ENCODE measurements at regions not wholly inside any gene's neighbourhood (a gene's known extent, or its start where the extent isn't known, plus 50 kb on each side); places are given as distances from the start of the nearest gene placed in this dataset.

DNA sequence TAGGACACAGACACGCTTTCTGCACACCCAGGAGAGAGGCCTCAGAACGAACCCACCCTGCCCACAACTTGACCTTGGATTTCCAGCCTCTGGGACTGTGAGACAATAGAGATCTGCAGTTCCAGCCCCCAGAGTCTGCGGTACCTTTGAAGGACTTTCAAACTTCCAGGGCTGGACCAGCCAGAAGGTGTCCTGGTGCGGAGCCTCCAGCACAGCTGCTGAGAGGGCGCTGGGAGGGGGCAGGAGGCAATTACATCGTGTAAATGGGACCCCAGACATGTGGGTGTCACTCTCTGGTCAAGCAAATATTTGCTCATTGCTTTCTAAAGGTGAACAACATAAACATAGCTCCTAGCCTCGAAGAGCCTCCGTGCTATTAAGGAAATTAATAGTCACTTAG lies 58.7 kb upstream of the ACTRT2 start:
- ATAC-seq (no peak), DNase-seq (no peak)
- Histone ChIP-seq H3K36me3 (no peaks in the 10 kb centered on the region), H3K9me3 (peaks cover 0 to 18% (median 12%) of the 10 kb centered on the region in 11 donors), H3K27me3 (peaks cover 0 to 7% (median 0%) of the 10 kb centered on the region in 7 donors), H3K4me1 (no peaks in the 10 kb centered on the region), H3K4me3 (no peak overlapping the region), H3K27ac (no peak overlapping the region)
- intact Hi-C loops (cut with DNase I), result no loop called here
- TF ChIP-seq, protein P1, sequence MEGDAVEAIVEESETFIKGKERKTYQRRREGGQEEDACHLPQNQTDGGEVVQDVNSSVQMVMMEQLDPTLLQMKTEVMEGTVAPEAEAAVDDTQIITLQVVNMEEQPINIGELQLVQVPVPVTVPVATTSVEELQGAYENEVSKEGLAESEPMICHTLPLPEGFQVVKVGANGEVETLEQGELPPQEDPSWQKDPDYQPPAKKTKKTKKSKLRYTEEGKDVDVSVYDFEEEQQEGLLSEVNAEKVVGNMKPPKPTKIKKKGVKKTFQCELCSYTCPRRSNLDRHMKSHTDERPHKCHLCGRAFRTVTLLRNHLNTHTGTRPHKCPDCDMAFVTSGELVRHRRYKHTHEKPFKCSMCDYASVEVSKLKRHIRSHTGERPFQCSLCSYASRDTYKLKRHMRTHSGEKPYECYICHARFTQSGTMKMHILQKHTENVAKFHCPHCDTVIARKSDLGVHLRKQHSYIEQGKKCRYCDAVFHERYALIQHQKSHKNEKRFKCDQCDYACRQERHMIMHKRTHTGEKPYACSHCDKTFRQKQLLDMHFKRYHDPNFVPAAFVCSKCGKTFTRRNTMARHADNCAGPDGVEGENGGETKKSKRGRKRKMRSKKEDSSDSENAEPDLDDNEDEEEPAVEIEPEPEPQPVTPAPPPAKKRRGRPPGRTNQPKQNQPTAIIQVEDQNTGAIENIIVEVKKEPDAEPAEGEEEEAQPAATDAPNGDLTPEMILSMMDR (IDR thresholded peaks at IDR 0.05), result no peak
- 77 to 81% methylated on average over 8 of the region's 8 CpGs for WGBS, 2 donors

DNA sequence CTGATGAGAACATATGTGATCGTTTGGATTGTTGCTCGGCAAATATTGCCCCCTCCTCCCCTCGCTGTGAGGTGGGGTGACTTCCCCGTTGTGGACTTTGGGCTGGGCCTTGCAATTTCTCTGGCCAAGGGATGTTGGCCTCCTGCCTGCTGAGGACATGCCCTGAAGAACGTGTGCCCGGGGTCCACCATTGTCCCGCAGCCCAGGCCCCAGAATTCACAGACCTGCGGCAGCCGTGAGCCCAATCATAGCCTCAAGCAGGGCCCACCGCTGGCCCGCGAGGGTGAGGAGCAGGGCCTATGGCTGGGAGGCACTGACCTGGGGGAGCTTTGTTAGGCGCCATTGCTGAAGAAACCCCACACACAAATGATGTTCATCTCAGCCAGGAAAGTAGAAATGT lies 58.3 kb upstream of the ACTRT2 start:
- no peak overlapping the region for H3K4me3 ChIP-seq
- H3K36me3 ChIP-seq, result no peaks in the 10 kb centered on the region
- DNase-seq, result no peak
- peaks cover 0 to 9% (median 0%) of the 10 kb centered on the region in 7 donors for H3K27me3 ChIP-seq
- TF ChIP-seq, protein P1 (IDR thresholded peaks at IDR 0.05), result no peak
- H3K4me1 ChIP-seq, result no peaks in the 10 kb centered on the region
- ATAC-seq, result no peak
- no peak overlapping the region for H3K27ac ChIP-seq
- intact Hi-C loops (cut with DNase I), result no loop called here
- H3K9me3 ChIP-seq, result peaks cover 0 to 14% (median 8%) of the 10 kb centered on the region in 11 donors
- 89 to 92% methylated on average over 13 of the region's 13 CpGs for WGBS, 2 donors

DNA sequence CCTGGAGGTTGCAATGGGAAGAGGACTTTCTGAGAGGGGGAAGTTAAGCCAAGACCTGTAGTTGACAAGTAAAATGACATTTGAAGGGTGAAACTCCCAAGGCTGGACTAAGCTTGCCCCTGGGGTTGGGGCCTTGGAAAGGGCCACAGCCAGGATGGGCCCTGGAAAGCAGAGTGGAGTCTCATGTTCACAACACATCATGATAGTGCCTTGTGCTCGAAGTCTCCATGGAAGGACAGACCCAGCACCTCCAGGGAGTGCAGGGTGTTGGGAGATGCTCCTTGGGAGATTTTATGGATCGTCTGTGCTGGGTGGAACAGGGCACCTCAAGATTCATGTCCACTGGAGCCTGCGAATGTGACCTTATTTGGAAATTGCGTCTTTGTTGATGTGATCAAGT lies 55.6 kb upstream of the ACTRT2 start:
- H3K4me3 ChIP-seq, result no peak overlapping the region
- H3K4me1 ChIP-seq, result no peaks in the 10 kb centered on the region
- ATAC-seq (no peak), DNase-seq (no peak)
- TF ChIP-seq, protein P1 (IDR thresholded peaks at IDR 0.05), result no peak
- no peaks in the 10 kb centered on the region for H3K9me3 ChIP-seq
- intact Hi-C loops (cut with DNase I), result no loop called here
- H3K27me3 ChIP-seq, result peaks cover 0 to 22% (median 4%) of the 10 kb centered on the region in 7 donors
- 92 to 93% methylated on average over 4 of the region's 4 CpGs for WGBS, 2 donors
- no peaks in the 10 kb centered on the region for H3K36me3 ChIP-seq
- H3K27ac ChIP-seq, result no peak overlapping the region

DNA sequence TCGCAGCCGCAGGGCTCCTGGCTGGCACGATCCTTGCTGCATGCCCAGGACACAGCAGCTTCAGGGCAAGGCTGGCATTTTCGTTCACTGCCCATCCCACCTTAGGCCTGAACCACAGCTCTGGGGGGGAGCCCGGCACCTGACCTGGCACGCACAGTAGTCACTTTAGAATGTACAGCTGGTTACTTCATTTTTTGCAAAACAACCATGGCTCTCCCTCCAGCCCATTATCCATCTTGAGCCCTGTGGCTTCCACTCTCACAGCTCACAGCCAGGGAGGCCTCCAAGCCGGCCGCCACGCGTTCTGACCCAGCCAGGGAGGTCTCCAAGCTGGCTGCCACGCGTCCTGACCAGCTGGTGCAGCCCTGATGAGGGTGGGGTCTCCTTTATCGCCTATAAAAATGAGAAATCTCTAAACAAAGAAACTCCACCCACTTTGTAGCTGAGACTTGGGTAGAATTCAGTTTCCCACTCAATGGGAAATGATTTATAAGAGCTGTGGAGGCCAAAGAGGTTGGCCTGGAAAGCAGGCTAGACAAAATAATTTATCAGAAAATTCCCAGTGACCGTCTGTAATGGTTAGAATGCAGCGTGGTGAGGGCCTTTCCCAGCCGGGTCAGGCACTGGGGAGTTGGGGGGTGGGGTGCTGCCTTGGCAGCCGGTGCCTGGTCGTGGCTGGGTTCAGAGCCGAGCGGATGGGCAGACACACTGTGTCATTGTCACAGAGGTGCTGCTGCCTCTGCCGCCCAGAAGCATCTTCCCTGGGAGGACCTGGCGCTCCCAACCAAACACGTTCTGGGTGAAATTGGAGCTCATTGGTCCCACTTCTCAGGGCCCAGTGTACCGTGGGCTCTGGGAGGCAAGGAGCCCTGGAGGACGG lies 54.6 kb upstream of the ACTRT2 start:
- Histone ChIP-seq H3K9me3 (no peaks in the 10 kb centered on the region), H3K27ac (no peak overlapping the region), H3K4me1 (no peaks in the 10 kb centered on the region), H3K4me3 (no peak overlapping the region), H3K27me3 (peaks cover 0 to 22% (median 0%) of the 10 kb centered on the region in 7 donors), H3K36me3 (no peaks in the 10 kb centered on the region)
- DNase-seq (no peak), ATAC-seq (no peak)
- 75 to 77% methylated on average over 25 of the region's 25 CpGs for WGBS, 2 donors
- TF ChIP-seq, protein P1 (IDR thresholded peaks at IDR 0.05), result no peak
- intact Hi-C loops (cut with DNase I), result no loop called here
